NCI-H1048 (cell line): ENCODE measurements at regions not wholly inside any gene's neighbourhood (a gene's known extent, or its start where the extent isn't known, plus 50 kb on each side); places are given as distances from the start of the nearest gene placed in this dataset.

Experiments used
- DNase-seq: peaks from one replicate; lab custom pipeline; 2025; lab: John Stamatoyannopoulos, UW

GRCh38 chr2:18829976-18830375 lies 240.6 kb upstream of the NT5C1B start:
- no peak for DNase-seq

GRCh38 chr2:18829251-18829902 lies 240.0 kb upstream of the NT5C1B start:
- no peak for DNase-seq

- DNase-seq = no peak
Measured at GRCh38 chr2:18828296-18828695, 238.9 kb upstream of the NT5C1B start.

GRCh38 chr2:18825838-18826237 lies 236.5 kb upstream of the NT5C1B start:
- DNase-seq = no peak

- DNase-seq = no peak
Measured at GRCh38 chr2:18824915-18825314, 235.5 kb upstream of the NT5C1B start.

- DNase-seq = no peak
Measured at GRCh38 chr2:18824325-18824790, 235.0 kb upstream of the NT5C1B start.

GRCh38 chr2:18821431-18821830 lies 232.1 kb upstream of the NT5C1B start:
- no peak for DNase-seq

- no peak for DNase-seq
Measured at GRCh38 chr2:18820966-18821365, 231.6 kb upstream of the NT5C1B start.

GRCh38 chr2:18819566-18819965 lies 230.2 kb upstream of the NT5C1B start:
- no peak for DNase-seq

GRCh38 chr2:18814387-18814786 lies 225.0 kb upstream of the NT5C1B start:
- DNase-seq = no peak

- no peak for DNase-seq
Measured at GRCh38 chr2:18804536-18804935, 215.2 kb upstream of the NT5C1B start.

- no peak for DNase-seq
Measured at GRCh38 chr2:18803141-18803939, 214.0 kb upstream of the NT5C1B start.

- no peak for DNase-seq
Measured at GRCh38 chr2:18800240-18800971, 211.0 kb upstream of the NT5C1B start.

GRCh38 chr2:18799397-18799796 lies 210.0 kb upstream of the NT5C1B start:
- DNase-seq = no peak

- no peak for DNase-seq
Measured at GRCh38 chr2:18797133-18797845, 207.9 kb upstream of the NT5C1B start.

- DNase-seq = no peak
Measured at GRCh38 chr2:18795906-18796305, 206.5 kb upstream of the NT5C1B start.

- DNase-seq = no peak
Measured at GRCh38 chr2:18792684-18793083, 203.3 kb upstream of the NT5C1B start.

GRCh38 chr2:18792226-18792629 lies 202.9 kb upstream of the NT5C1B start:
- DNase-seq = no peak

- no peak for DNase-seq
Measured at GRCh38 chr2:18791172-18791797, 201.9 kb upstream of the NT5C1B start.

- no peak for DNase-seq
Measured at GRCh38 chr2:18790509-18791171, 201.3 kb upstream of the NT5C1B start.

- DNase-seq = no peak
Measured at GRCh38 chr2:18788592-18788991, 199.2 kb upstream of the NT5C1B start.
